Hepatocyte (in vitro differentiated cells): ENCODE measurements at regions not wholly inside any gene's neighbourhood (a gene's known extent, or its start where the extent isn't known, plus 50 kb on each side); places are given as distances from the start of the nearest gene placed in this dataset.

ENCODE experiments used
- CTCF ChIP-seq: fragments of 200-600 bp; sonication (generic); IDR thresholded peaks from 2 replicates; pipeline ENCODE4 v1.5.1; 2016; ENCODE audit warnings: antibody characterized with exemption, mild to moderate bottlenecking; ENCODE audit not compliant: poor library complexity
- EZH2 ChIP-seq: fragments of 200-600 bp; sonication (generic); IDR thresholded peaks from 2 replicates; pipeline ENCODE4 v1.6.1; 2016; ENCODE audit warnings: antibody characterized with exemption, mild to moderate bottlenecking, borderline replicate concordance

GRCh38 chr6:51249798-51250197 lies 431.1 kb downstream of the TFAP2B start:
- TF ChIP-seq CTCF (no peak), EZH2 (no peak)
